ENCODE measurements at regions not wholly inside any gene's neighbourhood (a gene's known extent, or its start where the extent isn't known, plus 50 kb on each side); places are given as distances from the start of the nearest gene placed in this dataset.
"Not testable (repeated sequence)": the region's sequence is repeated elsewhere in the genome, so short reads cannot be mapped to it uniquely, and the experiment has no call there.

GRCh38 chr6:85798931-85799652 is 156.4 kb upstream of the SYNCRIP start:
- DNase-seq: no peak

GRCh38 chr6:85797993-85798392 is 155.3 kb upstream of the SYNCRIP start:
- DNase-seq: no peak

- DNase-seq: no peak
Measured at GRCh38 chr6:85795945-85796344, 153.3 kb upstream of the SYNCRIP start.

- no peak for DNase-seq
Measured at GRCh38 chr6:85792254-85792653, 149.6 kb upstream of the SYNCRIP start.

GRCh38 chr6:85775883-85776282 is 133.2 kb upstream of the SYNCRIP start:
- no peak for DNase-seq

- DNase-seq: no peak
Measured at GRCh38 chr6:85772641-85773040, 130.0 kb upstream of the SYNCRIP start.

GRCh38 chr6:85771925-85772430 is 129.3 kb upstream of the SYNCRIP start:
- no peak for DNase-seq

- DNase-seq: no peak
Measured at GRCh38 chr6:85771455-85771854, 128.8 kb upstream of the SYNCRIP start.

- DNase-seq: no peak
Measured at GRCh38 chr6:85764844-85765243, 122.2 kb upstream of the SYNCRIP start.

GRCh38 chr6:85756982-85757381 is 114.3 kb upstream of the SYNCRIP start:
- DNase-seq: no peak

- DNase-seq: no peak
Measured at GRCh38 chr6:85754894-85755293, 112.2 kb upstream of the SYNCRIP start.

GRCh38 chr6:85752602-85753001 is 109.9 kb upstream of the SYNCRIP start:
- no peak for DNase-seq

GRCh38 chr6:85751374-85752055 is 108.8 kb upstream of the SYNCRIP start:
- DNase-seq: no peak

- not testable (repeated sequence) for DNase-seq
Measured at GRCh38 chr6:85750146-85750545, 107.5 kb upstream of the SYNCRIP start.

- no peak for DNase-seq
Measured at GRCh38 chr6:85749236-85749635, 106.5 kb upstream of the SYNCRIP start.

GRCh38 chr6:85747666-85748065 is 105.0 kb upstream of the SYNCRIP start:
- DNase-seq: no peak

- DNase-seq: no peak
Measured at GRCh38 chr6:85747093-85747492, 104.4 kb upstream of the SYNCRIP start.

GRCh38 chr6:85744433-85744970 is 101.8 kb upstream of the SYNCRIP start:
- no peak for DNase-seq

- DNase-seq: no peak
Measured at GRCh38 chr6:85726206-85726605, 83.5 kb upstream of the SYNCRIP start.

- no peak for DNase-seq
Measured at GRCh38 chr6:85715797-85716196, 73.1 kb upstream of the SYNCRIP start.

- no peak for DNase-seq
Measured at GRCh38 chr6:85714893-85715530, 72.3 kb upstream of the SYNCRIP start.

GRCh38 chr6:85712346-85712745 is 69.7 kb upstream of the SYNCRIP start:
- no peak for DNase-seq

GRCh38 chr6:85707515-85708145 is 64.9 kb upstream of the SYNCRIP start:
- DNase-seq: not testable (repeated sequence)

Data from COR-L47 (cell line).